ENCODE measurements at regions not wholly inside any gene's neighbourhood (a gene's known extent, or its start where the extent isn't known, plus 50 kb on each side); places are given as distances from the start of the nearest gene placed in this dataset.

- TF ChIP-seq CTCF (IDR thresholded peaks at IDR 0.05; ENCODE audit: low read length) (no peak), EZH2 (IDR thresholded peaks at IDR 0.05; ENCODE audit: borderline replicate concordance, low read length) (no peak)
Observed at GRCh38 chr9:36486933-36487481, 85.7 kb upstream of the MELK start.
